Endothelial cell of umbilical vein (primary cell): ENCODE measurements at regions not wholly inside any gene's neighbourhood (a gene's known extent, or its start where the extent isn't known, plus 50 kb on each side); places are given as distances from the start of the nearest gene placed in this dataset.

Experiments used
- BruUV-seq: library from RNA; stranded (reverse); fragments of 400-500 nt; replicated peaks from 2 replicates; lab custom pipeline; 2021; lab: Mats Ljungman, UMichigan
- CTCF ChIA-PET: fragments of 300-600, 350-600 bp; sonication (Branson Sonifier 250); formaldehyde crosslinking; loops from one replicate; lab custom pipeline; 2021; ENCODE audit warnings: antibody characterized with exemption, inconsistent platforms; lab: Charles Lee
- POLR2A ChIA-PET: fragments of 300-600, 350-600 bp; sonication (Branson Sonifier 250); formaldehyde crosslinking; loops from one replicate; lab custom pipeline; 2021; ENCODE audit warnings: antibody characterized with exemption, inconsistent platforms; lab: Charles Lee
- DNase-seq: peaks from one replicate; pipeline ENCODE4 v3.0.0-alpha.2; 2011; ENCODE audit warnings: low read depth, low spot score
- FAIRE-seq: peaks from 2 replicates; lab custom pipeline; 2011; peaks lifted over from hg19 to GRCh38; lab: Jason Lieb, UNC
- H2AFZ ChIP-seq: 2 replicates; pipeline ENCODE4 v1.6.0; 2012; ENCODE audit warnings: low read depth, low read length, control low read depth, inconsistent platforms
- H3K27ac ChIP-seq: 2 replicates; pipeline ENCODE4 v1.5.1; 2011; ENCODE audit warnings: low read depth, mild to moderate bottlenecking, control low read depth, low read length, moderate library complexity; ENCODE audit not compliant: insufficient read depth
- H3K27me3 ChIP-seq, 2 experiments: 2 replicates each; pipeline versions ENCODE4 v1.6.0 to v1.6.1; 2011; ENCODE audit warnings: low read length in 2 of 2, mixed read lengths in 1 of 2; ENCODE audit not compliant: control insufficient read depth in 2 of 2, insufficient read depth in 2 of 2
- H3K36me3 ChIP-seq, 2 experiments: 2 replicates in 1 of 2; 3 replicates in 1 of 2; pipeline ENCODE4 v1.5.1; 2011; ENCODE audit warnings: low read length in 2 of 2, mild to moderate bottlenecking in 1 of 2, moderate library complexity in 1 of 2; ENCODE audit not compliant: control insufficient read depth in 2 of 2, insufficient read depth in 2 of 2; ENCODE audit errors: extremely low read depth in 1 of 2
- H3K4me1 ChIP-seq: 3 replicates; pipeline ENCODE4 v1.5.1; 2011; ENCODE audit warnings: mild to moderate bottlenecking, low read length; ENCODE audit not compliant: control insufficient read depth, insufficient read depth; ENCODE audit errors: extremely low read depth
- H3K4me2 ChIP-seq: 2 replicates; pipeline ENCODE4 v1.6.1; 2011; ENCODE audit warnings: low read length, control low read depth, mixed read lengths; ENCODE audit not compliant: insufficient read depth
- H3K4me3 ChIP-seq, 3 experiments: fragments of 200-600 bp in 1 of 3; sonication (generic), shearing (Covaris generic) in 1 of 3; replicated peaks in 1 of 3; 2 replicates each; pipeline ENCODE4 v1.5.1; 2011 to 2016; ENCODE audit warnings: control low read depth in 3 of 3, low read length in 3 of 3, mild to moderate bottlenecking in 2 of 3, inconsistent platforms in 1 of 3, low read depth in 1 of 3, moderate library complexity in 1 of 3; ENCODE audit not compliant: insufficient read depth in 1 of 3
- H3K79me2 ChIP-seq: 2 replicates; pipeline ENCODE4 v1.6.0; 2012; ENCODE audit warnings: low read length, inconsistent platforms; ENCODE audit not compliant: control insufficient read depth, insufficient read depth
- H3K9ac ChIP-seq: replicated peaks from 2 replicates; pipeline ENCODE3; 2011; ENCODE audit warnings: low read length, control low read depth; ENCODE audit not compliant: insufficient read depth; ENCODE audit errors: extremely low read depth
- H3K9me1 ChIP-seq: replicated peaks from 3 replicates; pipeline ENCODE4 v1.6.0; 2011; ENCODE audit warnings: mild to moderate bottlenecking, low read length; ENCODE audit not compliant: control insufficient read depth, insufficient read depth; ENCODE audit errors: extremely low read depth
- H3K9me3 ChIP-seq: replicated peaks from 2 replicates; pipeline ENCODE4 v1.5.1; 2012; ENCODE audit warnings: low read length, inconsistent platforms; ENCODE audit not compliant: control insufficient read depth, insufficient read depth
- H4K20me1 ChIP-seq: replicated peaks from 2 replicates; pipeline ENCODE3; 2011; ENCODE audit warnings: mild to moderate bottlenecking, low read length; ENCODE audit not compliant: control insufficient read depth, insufficient read depth; ENCODE audit errors: extremely low read depth
- CTCF ChIP-seq, 2 donors: IDR thresholded peaks; 1 replicate in 1 of 2; 2 replicates in 1 of 2; pipeline ENCODE4 v1.5.1; 2011; ENCODE audit warnings: low read length in 2 of 2, mild to moderate bottlenecking in 2 of 2, moderate library complexity in 2 of 2, control low read depth in 1 of 2, inconsistent platforms in 1 of 2, low read depth in 1 of 2; ENCODE audit not compliant: insufficient read depth in 1 of 2; ENCODE audit errors: extremely low read depth in 1 of 2
- EZH2 ChIP-seq: IDR thresholded peaks from 2 replicates; pipeline ENCODE4 v1.6.1; 2012; ENCODE audit warnings: borderline replicate concordance, low read depth, mild to moderate bottlenecking, moderate library complexity, low read length, inconsistent platforms; ENCODE audit not compliant: severe bottlenecking
- FOS ChIP-seq: IDR thresholded peaks from 2 replicates; pipeline ENCODE4 v1.6.1; 2011; ENCODE audit warnings: mild to moderate bottlenecking, low read length, moderate library complexity, borderline replicate concordance; ENCODE audit not compliant: insufficient read depth
- GATA2 ChIP-seq: IDR thresholded peaks from 2 replicates; pipeline ENCODE4 v1.7.0; 2011; ENCODE audit warnings: low read depth, mild to moderate bottlenecking, moderate library complexity, mixed read lengths, low read length; ENCODE audit not compliant: insufficient read length, insufficient read depth
- JUN ChIP-seq: IDR thresholded peaks from 2 replicates; pipeline ENCODE4 v1.6.1; 2011; ENCODE audit warnings: borderline replicate concordance, low read depth; ENCODE audit not compliant: insufficient read length, insufficient read depth
- MAX ChIP-seq: IDR thresholded peaks from 2 replicates; pipeline ENCODE4 v1.6.1; 2011; ENCODE audit not compliant: insufficient read depth, insufficient read length
- MYC ChIP-seq: IDR thresholded peaks from one replicate; pipeline ENCODE4 v1.6.1; 2011; ENCODE audit warnings: mild to moderate bottlenecking, low read depth, low read length
- POLR2A ChIP-seq: IDR thresholded peaks from 2 replicates; pipeline ENCODE4 v1.6.1; 2012; ENCODE audit warnings: low read depth, mild to moderate bottlenecking, control low read depth, low read length
- POLR2AphosphoS5 ChIP-seq: IDR thresholded peaks from 2 replicates; pipeline ENCODE4 v1.6.1; 2012; ENCODE audit warnings: low read depth, mild to moderate bottlenecking, control low read depth, low read length, moderate library complexity; ENCODE audit not compliant: insufficient read depth
- dilution Hi-C: fragments of 300-500 bp; cut with MboI; formaldehyde crosslinking; loops from one replicate; pipeline ENCODE4 v1.15.0; 2019; ENCODE audit warnings: low sequenced_read_pairs; ENCODE audit not compliant: extremely low pct_ligation_motif_present
- intact Hi-C: fragments of 100-400 bp; cut with micrococcal nuclease; formaldehyde crosslinking; loops from one replicate; pipeline ENCODE4 v1.10.0; 2022

- H3K4me1 ChIP-seq: no peaks in the 10 kb centered on the region
- no peaks in the 10 kb centered on the region for H3K36me3 ChIP-seq
- H3K9ac ChIP-seq: no peak overlapping the region
- intact Hi-C loops (no loop called here), dilution Hi-C loops (no loop called here)
- no peaks in the 10 kb centered on the region for H4K20me1 ChIP-seq
- DNase-seq (no peak), FAIRE-seq (no peak)
- no peak overlapping the region for H3K27ac ChIP-seq
- no peaks in the 10 kb centered on the region for H3K9me1 ChIP-seq
- H3K9me3 ChIP-seq: no peaks in the 10 kb centered on the region
- H3K4me3 ChIP-seq: no peak overlapping the region
- BruUV-seq: no TSS peak
- H3K4me2 ChIP-seq: no peak overlapping the region
- no peak overlapping the region for H2AFZ ChIP-seq
- ChIA-PET CTCF (no interaction called here), POLR2A (no interaction called here)
- TF ChIP-seq JUN: no peak
- no peak for TF ChIP-seq FOS
- no peak for TF ChIP-seq EZH2
- no peak for TF ChIP-seq POLR2AphosphoS5
- no peak for TF ChIP-seq GATA2
- TF ChIP-seq MYC: no peak
- no peak for TF ChIP-seq POLR2A
- no peak for TF ChIP-seq MAX
- TF ChIP-seq CTCF (IDR thresholded peaks at IDR 0.05; ENCODE audit: extremely low read depth in 1 of 2, insufficient read depth in 1 of 2, low read depth in 1 of 2, low read length in 2 of 2): no peak
- H3K27me3 ChIP-seq: no peaks in the 10 kb centered on the region
- no peaks in the 10 kb centered on the region for H3K79me2 ChIP-seq
Observed at GRCh38 chr3:62961874-62962556, 86.8 kb upstream of the CADPS start.
